ENCODE measurements at regions not wholly inside any gene's neighbourhood (a gene's known extent, or its start where the extent isn't known, plus 50 kb on each side); places are given as distances from the start of the nearest gene placed in this dataset.

GRCh38 chr13:61144834-61145593 lies 270.6 kb downstream of the PCDH20 start:
- no peak overlapping the region for H3K4me3 ChIP-seq (ENCODE audit: low read depth, low read length)
- TF ChIP-seq CTCF (IDR thresholded peaks at IDR 0.05; ENCODE audit: low read depth, low read length): no peak

GRCh38 chr13:61144301-61144700 lies 271.3 kb downstream of the PCDH20 start:
- H3K4me3 ChIP-seq (ENCODE audit: low read depth, low read length): no peak overlapping the region
- no peak for TF ChIP-seq CTCF (IDR thresholded peaks at IDR 0.05; ENCODE audit: low read depth, low read length)

- no peak overlapping the region for H3K4me3 ChIP-seq (ENCODE audit: low read depth, low read length)
- no peak for TF ChIP-seq CTCF (IDR thresholded peaks at IDR 0.05; ENCODE audit: low read depth, low read length)
Measured at GRCh38 chr13:61142506-61142905, 273.1 kb downstream of the PCDH20 start.

- no peak for TF ChIP-seq CTCF (IDR thresholded peaks at IDR 0.05; ENCODE audit: low read depth, low read length)
- no peak overlapping the region for H3K4me3 ChIP-seq (ENCODE audit: low read depth, low read length)
Measured at GRCh38 chr13:61138857-61139256, 276.8 kb downstream of the PCDH20 start.

- no peak overlapping the region for H3K4me3 ChIP-seq (ENCODE audit: low read depth, low read length)
- TF ChIP-seq CTCF (IDR thresholded peaks at IDR 0.05; ENCODE audit: low read depth, low read length): no peak
Measured at GRCh38 chr13:61136515-61136914, 279.1 kb downstream of the PCDH20 start.

GRCh38 chr13:61136093-61136492 lies 279.6 kb downstream of the PCDH20 start:
- no peak for TF ChIP-seq CTCF (IDR thresholded peaks at IDR 0.05; ENCODE audit: low read depth, low read length)
- no peak overlapping the region for H3K4me3 ChIP-seq (ENCODE audit: low read depth, low read length)

- no peak for TF ChIP-seq CTCF (IDR thresholded peaks at IDR 0.05; ENCODE audit: low read depth, low read length)
- no peak overlapping the region for H3K4me3 ChIP-seq (ENCODE audit: low read depth, low read length)
Measured at GRCh38 chr13:61135583-61135982, 280.1 kb downstream of the PCDH20 start.
